GM12891 (cell line): ENCODE measurements at regions not wholly inside any gene's neighbourhood (a gene's known extent, or its start where the extent isn't known, plus 50 kb on each side); places are given as distances from the start of the nearest gene placed in this dataset.

ENCODE experiments used
- DNase-seq: peaks from one replicate; pipeline ENCODE4 v3.0.0; 2011; ENCODE audit warnings: low spot score; ENCODE audit not compliant: insufficient read length
- FAIRE-seq: peaks from 2 replicates; lab custom pipeline; 2011; peaks lifted over from hg19 to GRCh38; lab: Jason Lieb, UNC
- PAX5 ChIP-seq: IDR thresholded peaks from 2 replicates; pipeline ENCODE4 v1.6.1; 2011; ENCODE audit warnings: low read length, moderate library complexity, mild to moderate bottlenecking; ENCODE audit not compliant: insufficient read depth, severe bottlenecking
- POLR2A ChIP-seq: IDR thresholded peaks from 2 replicates; pipeline ENCODE4 v1.6.1; 2011; ENCODE audit warnings: low read depth, low read length, control low read depth
- POLR2AphosphoS5 ChIP-seq: IDR thresholded peaks from 2 replicates; pipeline ENCODE4 v1.6.1; 2011; ENCODE audit warnings: low read depth, low read length, control low read depth
- POU2F2 ChIP-seq: IDR thresholded peaks from 2 replicates; pipeline ENCODE4 v1.6.1; 2011; ENCODE audit warnings: low read depth, mild to moderate bottlenecking, control low read depth, low read length, moderate library complexity
- SPI1 ChIP-seq: IDR thresholded peaks from 2 replicates; pipeline ENCODE4 v1.6.1; 2011; ENCODE audit warnings: low read depth, low read length, control low read depth
- TAF1 ChIP-seq: IDR thresholded peaks from 2 replicates; pipeline ENCODE4 v1.6.1; 2011; ENCODE audit warnings: low read depth, low read length, control low read depth

DNA sequence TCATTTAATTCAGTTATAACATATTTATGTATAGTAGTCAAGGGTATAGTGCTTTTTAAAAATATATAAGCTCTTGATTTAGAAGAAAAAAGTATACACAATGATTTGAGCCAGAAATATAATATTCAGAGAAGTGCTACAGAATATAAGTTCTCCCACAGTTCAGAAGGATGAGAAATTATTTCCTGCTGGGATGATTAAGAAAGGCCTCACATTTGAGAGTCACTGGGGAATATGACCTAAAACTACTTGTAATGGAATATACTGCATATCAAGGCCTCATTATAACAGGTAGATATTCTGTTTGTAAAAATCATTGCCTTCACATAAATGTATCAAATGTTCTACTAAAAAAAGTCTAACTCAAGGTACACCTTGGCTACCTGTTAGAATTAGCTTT is 203.5 kb downstream of the MBD2 start:
- TF ChIP-seq PAX5 (no peak), POLR2A (no peak), TAF1 (no peak), SPI1 (no peak), POLR2AphosphoS5 (no peak), POU2F2 (no peak)
- no peak for FAIRE-seq
- no peak for DNase-seq

DNA sequence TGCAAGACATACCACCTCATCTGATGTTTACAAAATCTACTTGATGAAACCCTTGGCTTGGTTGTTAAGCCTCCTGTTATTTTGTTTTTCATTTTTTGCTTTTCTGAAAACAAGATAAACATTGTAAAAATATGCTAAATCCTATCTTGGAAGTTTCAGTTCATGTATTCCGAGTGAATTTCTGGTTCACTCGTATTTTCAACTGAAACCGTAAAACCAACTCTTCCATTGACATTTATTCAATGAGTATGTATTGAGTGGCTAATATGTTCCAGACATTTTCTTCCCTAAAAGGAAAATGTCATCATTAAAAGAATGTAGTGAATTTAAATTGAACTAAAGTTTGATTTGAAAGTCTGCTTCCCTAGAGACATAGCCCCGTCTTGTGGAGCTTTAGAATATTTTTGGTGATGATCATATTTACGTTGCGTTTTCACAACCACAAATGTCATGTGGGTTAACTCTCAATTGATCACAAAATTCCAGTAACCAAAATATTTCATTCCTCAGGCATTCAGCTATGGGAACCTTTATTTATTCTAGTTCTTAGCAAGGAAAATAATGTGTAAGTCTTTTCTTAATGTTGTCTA is 204.2 kb downstream of the MBD2 start:
- FAIRE-seq, result no peak
- DNase-seq, result no peak
- TF ChIP-seq POU2F2 (no peak), POLR2AphosphoS5 (no peak), POLR2A (no peak), PAX5 (no peak), SPI1 (no peak), TAF1 (no peak)

DNA sequence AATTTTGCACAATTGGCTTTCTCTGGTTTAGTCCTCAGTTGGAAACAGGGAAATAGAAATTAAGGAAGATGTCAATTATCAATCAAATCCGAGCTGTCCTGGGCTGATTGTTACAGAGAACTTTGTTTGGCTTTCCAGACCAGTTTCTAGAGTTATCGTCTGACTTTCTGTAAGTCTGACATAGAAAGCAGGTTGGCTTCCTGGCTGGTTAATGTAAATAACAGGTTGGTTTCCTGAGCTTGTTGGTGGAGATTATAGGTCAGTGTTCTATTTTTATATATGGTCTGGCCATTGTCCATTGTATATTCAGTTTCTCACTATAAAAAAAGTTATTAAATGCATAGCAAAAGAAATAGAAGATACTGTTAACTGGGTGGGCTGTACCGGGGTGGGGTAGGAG is 204.8 kb downstream of the MBD2 start:
- no peak for DNase-seq
- TF ChIP-seq TAF1, result no peak
- FAIRE-seq, result no peak

DNA sequence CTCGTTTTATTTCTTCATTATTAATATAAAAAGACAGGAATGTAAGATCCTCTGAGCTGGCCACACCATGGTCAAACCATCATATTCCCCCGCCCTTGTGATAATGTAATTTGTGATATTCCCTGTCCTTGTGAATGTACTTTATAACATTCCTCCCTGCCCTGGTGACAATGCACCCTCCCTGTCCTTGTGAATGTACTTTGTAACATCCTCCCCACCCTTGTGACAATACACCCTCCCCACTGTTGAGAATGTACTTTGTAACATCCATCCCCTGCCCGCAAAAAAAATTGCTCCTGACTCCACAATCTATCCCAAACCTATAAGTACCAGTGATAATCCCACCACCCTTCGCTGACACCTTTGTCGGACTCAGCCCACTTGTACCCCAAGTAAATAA is 211.0 kb downstream of the MBD2 start:
- FAIRE-seq (no peak), DNase-seq (no peak)
- TF ChIP-seq PAX5, result no peak
- TF ChIP-seq SPI1, result no peak
- no peak for TF ChIP-seq POU2F2
- no peak for TF ChIP-seq POLR2AphosphoS5
- no peak for TF ChIP-seq POLR2A

DNA sequence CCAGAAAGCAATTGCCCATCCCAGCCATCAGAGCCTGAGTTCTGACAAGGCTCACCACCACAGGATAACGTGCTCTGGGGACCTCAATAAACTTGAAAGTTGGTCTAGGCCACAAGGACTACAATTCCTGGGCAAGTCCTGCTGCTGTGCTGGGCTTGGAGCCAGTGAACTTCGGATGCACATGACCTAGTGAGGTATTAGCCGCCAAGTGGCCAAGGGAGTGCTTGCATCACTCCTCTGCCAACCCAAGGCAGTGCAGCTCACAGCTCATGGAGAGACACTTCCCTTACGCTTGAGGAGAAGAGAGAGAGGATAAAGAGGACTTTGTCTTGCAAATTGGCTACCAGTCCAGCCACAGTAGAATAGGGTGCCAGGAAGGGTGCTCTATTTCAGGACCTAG is 219.6 kb downstream of the MBD2 start:
- DNase-seq (no peak), FAIRE-seq (no peak)
- TF ChIP-seq POU2F2 (no peak), POLR2A (no peak)

DNA sequence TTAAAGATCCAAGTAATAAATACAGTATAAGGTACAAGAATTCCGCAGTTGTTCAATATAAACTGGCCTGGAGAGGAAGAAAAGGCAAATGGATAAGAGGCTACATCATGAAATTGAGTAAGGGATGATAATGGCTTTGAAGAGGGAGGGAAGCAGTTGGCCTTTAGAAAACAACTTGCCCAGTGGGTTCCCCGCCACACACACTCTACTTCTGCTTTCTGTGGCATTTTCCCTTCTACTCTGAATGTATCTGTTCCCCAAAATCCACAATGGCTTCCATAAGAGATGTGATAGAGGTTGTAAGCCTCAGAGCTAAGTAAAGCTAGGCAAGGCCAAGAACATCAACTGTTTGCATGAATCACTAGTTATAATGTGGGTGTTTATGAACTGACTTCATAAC is 221.3 kb downstream of the MBD2 start:
- no peak for FAIRE-seq
- DNase-seq, result no peak

DNA sequence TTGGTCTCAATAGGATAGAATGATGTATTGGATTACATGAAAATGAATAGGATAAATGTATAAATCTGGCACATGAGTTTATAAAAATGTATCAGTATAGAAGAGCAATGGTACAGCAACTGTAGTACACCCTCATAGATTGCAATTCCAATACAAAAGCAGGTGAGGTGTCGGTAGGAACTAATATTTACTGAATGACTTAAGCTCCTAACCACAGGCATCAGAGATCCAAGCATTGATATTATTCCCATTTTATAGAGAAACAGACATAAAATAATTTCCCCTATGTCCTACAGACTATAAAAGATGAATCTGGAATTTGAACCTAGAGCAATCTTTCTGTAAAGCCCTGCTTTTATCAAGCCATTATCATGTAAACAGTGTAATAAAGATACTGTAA is 227.4 kb downstream of the MBD2 start:
- FAIRE-seq (no peak), DNase-seq (no peak)
- TF ChIP-seq PAX5, result no peak
- TF ChIP-seq POLR2AphosphoS5, result no peak

More for the DNA sequence above, 221.3 kb downstream of the MBD2 start:
- no peak for TF ChIP-seq POLR2AphosphoS5
- TF ChIP-seq SPI1, result no peak
- TF ChIP-seq PAX5, result no peak
- TF ChIP-seq POLR2A, result no peak
- no peak for TF ChIP-seq POU2F2
- TF ChIP-seq TAF1, result no peak

DNA sequence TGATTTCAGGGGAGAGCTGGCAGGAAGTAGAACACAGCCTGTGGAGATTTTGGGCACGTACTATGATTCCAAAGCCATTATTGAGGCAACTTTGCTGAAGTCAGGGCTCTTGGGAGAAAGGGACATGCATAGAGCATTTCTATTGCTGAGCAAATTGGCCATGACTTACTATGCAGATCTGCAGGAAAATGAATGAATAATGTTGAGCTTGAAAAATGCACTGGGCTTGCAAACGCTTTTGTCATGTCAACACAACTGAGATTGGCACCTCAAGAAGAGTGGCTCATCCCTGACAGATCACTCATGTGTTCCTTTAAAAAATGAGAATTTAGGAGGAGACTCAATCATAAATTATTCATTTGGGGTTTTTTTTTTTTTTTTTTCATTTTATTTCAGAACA is 230.5 kb downstream of the MBD2 start:
- FAIRE-seq, result no peak
- TF ChIP-seq POU2F2 (no peak), TAF1 (no peak), SPI1 (no peak), PAX5 (no peak), POLR2A (no peak), POLR2AphosphoS5 (no peak)
- no peak for DNase-seq

DNA sequence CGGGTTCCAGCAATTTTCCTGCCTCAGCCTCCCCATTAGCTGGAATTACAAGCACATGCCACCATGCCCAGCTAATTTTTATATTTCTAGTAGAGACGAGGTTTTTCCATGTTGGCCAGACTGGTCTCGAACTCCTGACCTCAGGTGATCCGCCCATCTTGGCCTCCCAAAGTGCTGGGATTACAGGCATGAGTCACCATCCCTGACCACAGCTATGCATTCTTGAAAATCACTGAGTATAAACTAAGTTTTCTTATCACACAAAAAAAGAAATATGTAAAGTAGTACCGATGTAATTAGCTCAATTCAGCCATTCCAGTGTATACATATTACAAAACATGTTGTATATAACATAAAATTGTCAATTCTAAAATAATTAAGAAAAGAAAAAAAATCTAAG is 232.7 kb downstream of the MBD2 start:
- TF ChIP-seq TAF1 (no peak), POLR2A (no peak), POLR2AphosphoS5 (no peak), POU2F2 (no peak), SPI1 (no peak), PAX5 (no peak)
- no peak for FAIRE-seq
- DNase-seq, result no peak

DNA sequence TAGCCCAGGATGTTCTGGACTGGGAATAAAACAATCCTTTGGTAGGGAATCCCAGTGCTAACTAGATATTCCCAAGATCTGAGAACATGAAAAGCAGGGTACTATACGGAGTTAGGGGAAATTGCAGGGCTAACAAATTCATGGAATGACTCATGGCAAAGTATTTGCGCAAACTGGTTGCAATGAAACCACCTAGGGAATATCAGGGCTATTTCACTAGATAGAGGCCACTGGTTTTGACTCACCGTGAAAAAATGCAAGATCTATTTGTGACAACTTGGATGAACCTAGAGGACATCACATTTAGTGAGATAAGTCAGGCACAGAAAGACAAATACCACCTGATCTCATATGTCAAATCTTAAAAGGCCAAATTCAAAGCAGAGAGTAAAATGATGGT is 233.3 kb downstream of the MBD2 start:
- FAIRE-seq (no peak), DNase-seq (no peak)
- TF ChIP-seq TAF1, result no peak
- no peak for TF ChIP-seq POU2F2
- TF ChIP-seq SPI1, result no peak
- TF ChIP-seq POLR2AphosphoS5, result no peak
- no peak for TF ChIP-seq PAX5
- no peak for TF ChIP-seq POLR2A

DNA sequence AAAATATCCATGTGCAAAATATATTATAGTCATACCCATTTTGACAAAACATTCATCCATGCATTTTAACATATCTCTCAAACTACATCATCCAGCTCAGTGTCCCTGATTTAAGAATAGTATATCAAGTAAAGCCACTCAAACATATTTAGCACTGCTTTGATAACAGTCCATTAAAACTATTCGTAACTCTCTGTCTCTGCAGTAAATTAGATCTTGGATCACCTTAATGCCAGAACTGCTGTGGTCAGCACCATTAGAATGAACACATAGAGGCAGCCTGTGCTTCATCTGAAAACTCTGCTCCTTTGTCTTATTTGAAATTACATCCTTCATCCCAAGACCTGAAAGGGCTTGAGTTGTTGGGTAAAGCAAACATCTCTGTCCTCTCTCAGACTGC is 234.0 kb downstream of the MBD2 start:
- TF ChIP-seq POU2F2 (no peak), PAX5 (no peak), POLR2AphosphoS5 (no peak), TAF1 (no peak), POLR2A (no peak), SPI1 (no peak)
- DNase-seq (no peak), FAIRE-seq (no peak)
